ENCODE measurements at regions not wholly inside any gene's neighbourhood (a gene's known extent, or its start where the extent isn't known, plus 50 kb on each side); places are given as distances from the start of the nearest gene placed in this dataset.
"Not testable (repeated sequence)": the region's sequence is repeated elsewhere in the genome, so short reads cannot be mapped to it uniquely, and the experiment has no call there.

- Histone ChIP-seq H3K36me3 (ENCODE audit: control insufficient read depth, insufficient read depth, low read length) (no peaks in the 10 kb centered on the region), H3K4me3 (ENCODE audit: low read depth, low read length) (no peak overlapping the region), H3K27me3 (ENCODE audit: control insufficient read depth, insufficient read depth, low read length) (0 out of 2 replicates have a peak, but pooled peaks cover 1% of the 10 kb centered on the region)
- ChIA-PET CTCF (interaction anchor here (1.1 to 1.7 kb wide), 3 partner anchors 9 to 466 kb away, joined by 3 to 4 read pairs (median 3); no protein-coding TSS in a partner anchor), POLR2A (no interaction called here)
- TF ChIP-seq CTCF (IDR thresholded peaks at IDR 0.05; ENCODE audit: insufficient read depth, low read depth, low read length) = no peak
- DNase-seq (ENCODE audit: low read depth) = no peak
Measured at GRCh38 chr7:93810561-93810960, 80.0 kb downstream of the TFPI2 start.

GRCh38 chr7:93804726-93805125 is 85.8 kb downstream of the TFPI2 start:
- CTCF ChIA-PET = no interaction called here
- Histone ChIP-seq H3K27me3 (ENCODE audit: control insufficient read depth, insufficient read depth, low read length) (0 out of 2 replicates have a peak, but pooled peaks cover 1% of the 10 kb centered on the region), H3K4me3 (ENCODE audit: low read depth, low read length) (no peak overlapping the region), H3K36me3 (ENCODE audit: control insufficient read depth, insufficient read depth, low read length) (no peaks in the 10 kb centered on the region)
- no peak for DNase-seq (ENCODE audit: low read depth)
- POLR2A ChIA-PET = no interaction called here
- TF ChIP-seq CTCF (IDR thresholded peaks at IDR 0.05; ENCODE audit: insufficient read depth, low read depth, low read length) = no peak

- ChIA-PET CTCF (interaction anchor here (1.0 to 2.5 kb wide), 10 partner anchors 13 to 480 kb away, joined by 3 to 7 read pairs (median 6); partner anchors contain the start of gene TFPI2), POLR2A (no interaction called here)
- Histone ChIP-seq H3K27me3 (ENCODE audit: control insufficient read depth, insufficient read depth, low read length) (peaks cover 2% of the 10 kb centered on the region; the same call in 1 of the 2 replicates), H3K36me3 (ENCODE audit: control insufficient read depth, insufficient read depth, low read length) (no peaks in the 10 kb centered on the region), H3K4me3 (ENCODE audit: low read depth, low read length) (no peak overlapping the region)
- TF ChIP-seq CTCF (IDR thresholded peaks at IDR 0.05; ENCODE audit: insufficient read depth, low read depth, low read length) = peak; percentile 54
- no peak for DNase-seq (ENCODE audit: low read depth)
Measured at GRCh38 chr7:93799750-93800357, 90.7 kb downstream of the TFPI2 start.

- POLR2A ChIA-PET; H3K36me3 ChIP-seq (ENCODE audit: control insufficient read depth, insufficient read depth, low read length); H3K4me3 ChIP-seq (ENCODE audit: low read depth, low read length); CTCF ChIA-PET; DNase-seq (ENCODE audit: low read depth); H3K27me3 ChIP-seq (ENCODE audit: control insufficient read depth, insufficient read depth, low read length): not testable (repeated sequence)
Measured at GRCh38 chr7:93793084-93793697, 97.4 kb downstream of the TFPI2 start.

GRCh38 chr7:93779115-93779514 is 111.4 kb downstream of the TFPI2 start:
- ChIA-PET POLR2A (no interaction called here), CTCF (no interaction called here)
- no peak for DNase-seq (ENCODE audit: low read depth)
- no peaks in the 10 kb centered on the region; the same call in 1 of the 2 replicates for H3K27me3 ChIP-seq (ENCODE audit: control insufficient read depth, insufficient read depth, low read length)
- no peak overlapping the region for H3K4me3 ChIP-seq (ENCODE audit: low read depth, low read length)
- TF ChIP-seq CTCF (IDR thresholded peaks at IDR 0.05; ENCODE audit: insufficient read depth, low read depth, low read length) = no peak
- no peaks in the 10 kb centered on the region for H3K36me3 ChIP-seq (ENCODE audit: control insufficient read depth, insufficient read depth, low read length)
